ENCODE measurements at regions not wholly inside any gene's neighbourhood (a gene's known extent, or its start where the extent isn't known, plus 50 kb on each side); places are given as distances from the start of the nearest gene placed in this dataset.

- no peak overlapping the region for H3K4me3 Mint-ChIP-seq
- ATAC-seq (replicated peaks), result no peak
- H3K27ac Mint-ChIP-seq, result no peak overlapping the region
- peaks cover 6% of the 10 kb centered on the region for H3K27me3 Mint-ChIP-seq
- no peaks in the 10 kb centered on the region for H3K4me1 Mint-ChIP-seq
- H3K36me3 Mint-ChIP-seq (ENCODE audit: low read depth), result no peaks in the 10 kb centered on the region
- no peaks in the 10 kb centered on the region for H3K9me3 Mint-ChIP-seq
These were observed 59.2 kb upstream of the ZDHHC17 start for GRCh38 chr12:76704693-76705092.

DNA sequence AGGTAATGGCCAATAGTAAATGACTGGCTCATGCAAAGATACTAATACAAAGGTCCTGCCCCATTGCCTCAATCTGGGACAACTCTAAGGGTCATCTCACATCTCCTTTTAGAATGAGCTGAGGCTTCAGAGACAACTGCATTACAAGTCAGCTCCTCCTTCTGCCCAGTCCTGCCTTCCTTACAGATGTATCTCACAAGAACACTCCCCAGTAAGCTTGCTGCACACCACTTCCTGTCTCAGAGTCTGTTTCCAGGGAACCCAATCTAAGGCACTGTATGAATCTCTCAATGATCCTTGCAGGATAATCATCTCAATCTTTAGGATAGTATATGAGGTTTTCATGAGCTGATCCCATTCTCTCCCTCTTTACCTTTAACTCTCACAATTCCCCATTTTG lies 57.8 kb upstream of the ZDHHC17 start:
- no peaks in the 10 kb centered on the region for H3K36me3 Mint-ChIP-seq (ENCODE audit: low read depth)
- H3K9me3 Mint-ChIP-seq, result no peaks in the 10 kb centered on the region
- H3K27ac Mint-ChIP-seq, result no peak overlapping the region
- H3K27me3 Mint-ChIP-seq, result peaks cover 6% of the 10 kb centered on the region
- no peak overlapping the region for H3K4me3 Mint-ChIP-seq
- H3K4me1 Mint-ChIP-seq, result no peaks in the 10 kb centered on the region
- no peak for ATAC-seq (replicated peaks)

DNA sequence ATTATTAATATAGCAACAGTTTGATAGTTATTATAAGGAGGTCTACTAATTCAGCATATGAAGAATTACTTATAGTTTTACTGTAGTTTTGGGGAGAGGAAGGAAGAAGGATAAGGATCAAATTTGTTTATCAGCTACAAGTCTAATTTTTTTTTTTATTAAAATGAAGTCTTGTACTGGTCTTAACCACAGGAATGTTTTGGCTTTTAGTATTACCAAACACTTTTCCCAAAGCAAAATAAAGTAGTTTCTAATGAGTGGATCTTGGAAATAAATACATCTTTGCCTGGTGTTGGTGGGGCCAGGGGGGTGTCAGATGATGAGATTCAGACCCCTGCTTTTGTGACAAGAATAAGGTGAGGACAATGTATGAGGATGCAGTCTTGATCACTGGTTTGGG lies 57.2 kb upstream of the ZDHHC17 start:
- H3K27me3 Mint-ChIP-seq, result peaks cover 6% of the 10 kb centered on the region
- H3K9me3 Mint-ChIP-seq, result no peaks in the 10 kb centered on the region
- no peak overlapping the region for H3K4me3 Mint-ChIP-seq
- no peak for ATAC-seq (replicated peaks)
- no peaks in the 10 kb centered on the region for H3K36me3 Mint-ChIP-seq (ENCODE audit: low read depth)
- H3K27ac Mint-ChIP-seq, result no peak overlapping the region
- H3K4me1 Mint-ChIP-seq, result no peaks in the 10 kb centered on the region

DNA sequence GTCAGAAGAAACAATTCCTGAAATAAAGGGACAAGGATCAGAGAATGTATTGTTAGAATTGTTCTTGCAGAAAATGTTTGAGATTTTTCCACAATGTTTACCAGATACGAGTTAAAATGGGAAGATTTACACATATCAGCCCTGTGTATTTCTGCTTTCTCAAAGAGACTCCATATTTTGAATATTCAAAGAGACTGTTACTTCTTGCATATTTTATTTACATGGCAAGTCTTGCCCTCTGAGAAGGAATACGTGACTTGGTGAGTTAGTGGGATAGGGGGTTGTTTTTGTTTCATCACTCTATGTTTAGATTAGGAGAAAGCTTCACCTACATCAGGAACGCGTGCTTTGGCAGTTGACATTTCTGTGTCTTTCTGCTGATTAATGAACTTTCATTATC lies 56.1 kb upstream of the ZDHHC17 start:
- H3K36me3 Mint-ChIP-seq (ENCODE audit: low read depth), result no peaks in the 10 kb centered on the region
- ATAC-seq (replicated peaks), result no peak
- H3K4me1 Mint-ChIP-seq, result no peaks in the 10 kb centered on the region

DNA sequence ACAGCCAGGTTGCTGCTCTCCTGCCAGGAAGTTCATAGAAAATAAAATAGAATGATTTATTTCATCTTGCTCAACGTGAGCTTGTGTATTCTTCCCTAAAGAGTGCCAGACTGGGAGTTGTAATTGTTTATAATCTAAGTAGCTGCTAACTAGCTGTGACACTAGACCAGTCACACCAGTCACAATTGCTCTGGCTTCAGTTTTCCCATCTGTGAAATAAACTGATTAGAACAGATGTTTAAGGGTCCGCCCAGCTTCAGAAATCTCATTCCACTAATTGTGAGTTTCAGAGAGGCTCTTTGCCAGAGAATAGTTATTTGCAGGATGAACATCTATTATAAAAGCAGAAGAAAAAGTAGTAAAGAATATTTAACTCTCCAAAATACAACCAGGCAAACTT lies 55.6 kb upstream of the ZDHHC17 start:
- Mint-ChIP-seq H3K27me3 (peaks cover 6% of the 10 kb centered on the region), H3K4me1 (no peaks in the 10 kb centered on the region), H3K9me3 (no peaks in the 10 kb centered on the region)

More for the DNA sequence above, 56.1 kb upstream of the ZDHHC17 start:
- peaks cover 6% of the 10 kb centered on the region for H3K27me3 Mint-ChIP-seq
- H3K9me3 Mint-ChIP-seq, result no peaks in the 10 kb centered on the region
- no peak overlapping the region for H3K4me3 Mint-ChIP-seq
- no peak overlapping the region for H3K27ac Mint-ChIP-seq

GRCh38 chr12:76711241-76711640 lies 52.7 kb upstream of the ZDHHC17 start:
- no peak overlapping the region for H3K27ac Mint-ChIP-seq
- no peak overlapping the region for H3K4me3 Mint-ChIP-seq
- ATAC-seq (replicated peaks), result no peak
- H3K36me3 Mint-ChIP-seq (ENCODE audit: low read depth), result no peaks in the 10 kb centered on the region
- H3K4me1 Mint-ChIP-seq, result no peaks in the 10 kb centered on the region
- H3K9me3 Mint-ChIP-seq, result no peaks in the 10 kb centered on the region
- H3K27me3 Mint-ChIP-seq, result peaks cover 3% of the 10 kb centered on the region

More for the DNA sequence above, 55.6 kb upstream of the ZDHHC17 start:
- Mint-ChIP-seq H3K4me3 (no peak overlapping the region), H3K27ac (no peak overlapping the region), H3K36me3 (ENCODE audit: low read depth) (no peaks in the 10 kb centered on the region)
- no peak for ATAC-seq (replicated peaks)

- H3K9me3 Mint-ChIP-seq, result no peaks in the 10 kb centered on the region
- no peaks in the 10 kb centered on the region for H3K36me3 Mint-ChIP-seq (ENCODE audit: low read depth)
- no peak overlapping the region for H3K27ac Mint-ChIP-seq
- H3K27me3 Mint-ChIP-seq, result peaks cover 3% of the 10 kb centered on the region
- no peaks in the 10 kb centered on the region for H3K4me1 Mint-ChIP-seq
- ATAC-seq (replicated peaks), result no peak
- no peak overlapping the region for H3K4me3 Mint-ChIP-seq
These were observed 50.8 kb upstream of the ZDHHC17 start for GRCh38 chr12:76713130-76713529.

DNA sequence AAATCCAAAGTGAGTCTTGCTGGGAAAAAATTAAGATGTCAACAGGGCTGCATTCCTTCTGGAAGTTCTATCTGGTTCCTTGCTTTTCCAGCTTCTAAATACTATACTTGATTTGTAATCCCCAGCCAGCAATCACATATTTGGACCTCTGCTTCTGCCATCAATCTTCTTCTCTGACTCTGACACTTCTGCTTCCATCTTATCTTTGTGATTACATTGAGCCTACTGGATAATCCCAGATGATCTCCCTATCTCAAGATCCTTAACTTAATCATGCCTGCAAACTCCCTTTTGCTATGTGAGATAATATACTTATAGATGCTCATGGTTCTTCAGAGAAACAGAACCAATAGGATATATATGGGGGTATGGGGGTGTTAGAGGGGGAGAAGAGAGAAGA lies 49.9 kb upstream of the ZDHHC17 start:
- Mint-ChIP-seq H3K36me3 (ENCODE audit: low read depth) (no peaks in the 10 kb centered on the region), H3K9me3 (no peaks in the 10 kb centered on the region), H3K27me3 (peaks cover 3% of the 10 kb centered on the region), H3K4me1 (no peaks in the 10 kb centered on the region), H3K4me3 (no peak overlapping the region), H3K27ac (no peak overlapping the region)
- no peak for ATAC-seq (replicated peaks)
